ENCODE measurements at regions not wholly inside any gene's neighbourhood (a gene's known extent, or its start where the extent isn't known, plus 50 kb on each side); places are given as distances from the start of the nearest gene placed in this dataset.
"Not testable (repeated sequence)": the region's sequence is repeated elsewhere in the genome, so short reads cannot be mapped to it uniquely, and the experiment has no call there.

GRCh38 chr2:56515399-56515798 lies 331.6 kb downstream of the CCDC85A start:
- DNase-seq = no peak

- DNase-seq = peak; percentile 25
Measured at GRCh38 chr2:56519806-56520205, 336.0 kb downstream of the CCDC85A start.

GRCh38 chr2:56522605-56523089 lies 338.9 kb downstream of the CCDC85A start:
- DNase-seq = peak; percentile 27

- DNase-seq = no peak
Measured at GRCh38 chr2:56523816-56524215, 340.0 kb downstream of the CCDC85A start.

GRCh38 chr2:56531668-56532420 lies 348.1 kb downstream of the CCDC85A start:
- no peak for DNase-seq

GRCh38 chr2:56534321-56534720 lies 350.5 kb downstream of the CCDC85A start:
- peak; percentile 68 for DNase-seq

GRCh38 chr2:56537756-56538155 lies 354.0 kb downstream of the CCDC85A start:
- DNase-seq = no peak

- no peak for DNase-seq
Measured at GRCh38 chr2:56539618-56540017, 355.8 kb downstream of the CCDC85A start.

GRCh38 chr2:56540467-56540866 lies 356.7 kb downstream of the CCDC85A start:
- no peak for DNase-seq

- DNase-seq = peak; percentile 33
Measured at GRCh38 chr2:56540916-56541315, 357.1 kb downstream of the CCDC85A start.

GRCh38 chr2:56542213-56542612 lies 358.4 kb downstream of the CCDC85A start:
- DNase-seq = no peak

- DNase-seq = no peak
Measured at GRCh38 chr2:56565143-56565542, 381.4 kb downstream of the CCDC85A start.

GRCh38 chr2:56571074-56571473 lies 387.3 kb downstream of the CCDC85A start:
- DNase-seq = no peak

GRCh38 chr2:56576001-56576400 lies 392.2 kb downstream of the CCDC85A start:
- DNase-seq = no peak

GRCh38 chr2:56580242-56580641 lies 396.5 kb downstream of the CCDC85A start:
- DNase-seq = peak; percentile 87

GRCh38 chr2:56582570-56582969 lies 398.8 kb downstream of the CCDC85A start:
- DNase-seq = no peak

GRCh38 chr2:56583796-56584315 lies 400.1 kb downstream of the CCDC85A start:
- no peak for DNase-seq

- peak; percentile 46 for DNase-seq
Measured at GRCh38 chr2:56587456-56587855, 403.7 kb downstream of the CCDC85A start.

- no peak for DNase-seq
Measured at GRCh38 chr2:56589194-56589593, 405.4 kb downstream of the CCDC85A start.

GRCh38 chr2:56589835-56590234 lies 406.0 kb downstream of the CCDC85A start:
- DNase-seq = no peak

GRCh38 chr2:56590611-56591010 lies 406.8 kb downstream of the CCDC85A start:
- no peak for DNase-seq

GRCh38 chr2:56606086-56606485 lies 422.3 kb downstream of the CCDC85A start:
- not testable (repeated sequence) for DNase-seq

- DNase-seq = no peak
Measured at GRCh38 chr2:56613254-56613653, 429.5 kb downstream of the CCDC85A start.

- peak; percentile 27 for DNase-seq
Measured at GRCh38 chr2:56613920-56614319, 430.1 kb downstream of the CCDC85A start.
